ENCODE measurements at regions not wholly inside any gene's neighbourhood (a gene's known extent, or its start where the extent isn't known, plus 50 kb on each side); places are given as distances from the start of the nearest gene placed in this dataset.
A peak's percentile ranks its signal among the peaks of the same experiment; 100 is the strongest.

GRCh38 chr17:62902531-62903220 lies 63.4 kb upstream of the TANC2 start:
- no peak for DNase-seq (ENCODE audit: low read depth)
- no peak for TF ChIP-seq CTCF (IDR thresholded peaks at IDR 0.05; ENCODE audit: insufficient read depth, low read depth, low read length)

GRCh38 chr17:62901544-62901943 lies 64.5 kb upstream of the TANC2 start:
- TF ChIP-seq CTCF (IDR thresholded peaks at IDR 0.05; ENCODE audit: insufficient read depth, low read depth, low read length), result no peak
- DNase-seq (ENCODE audit: low read depth), result no peak
- no peak overlapping the region for H3K4me3 ChIP-seq (ENCODE audit: low read depth, low read length)

More at GRCh38 chr17:62902531-62903220, 63.4 kb upstream of the TANC2 start:
- H3K4me3 ChIP-seq (ENCODE audit: low read depth, low read length), result no peak overlapping the region

GRCh38 chr17:62900096-62900495 lies 65.9 kb upstream of the TANC2 start:
- no peak for DNase-seq (ENCODE audit: low read depth)
- no peak overlapping the region for H3K4me3 ChIP-seq (ENCODE audit: low read depth, low read length)
- no peak for TF ChIP-seq CTCF (IDR thresholded peaks at IDR 0.05; ENCODE audit: insufficient read depth, low read depth, low read length)

- no peak for DNase-seq (ENCODE audit: low read depth)
- TF ChIP-seq CTCF (IDR thresholded peaks at IDR 0.05; ENCODE audit: insufficient read depth, low read depth, low read length), result no peak
These were observed 66.7 kb upstream of the TANC2 start for GRCh38 chr17:62899361-62899760.

GRCh38 chr17:62898239-62898864 lies 67.7 kb upstream of the TANC2 start:
- H3K4me3 ChIP-seq (ENCODE audit: low read depth, low read length), result no peak overlapping the region
- TF ChIP-seq CTCF (IDR thresholded peaks at IDR 0.05; ENCODE audit: insufficient read depth, low read depth, low read length), result no peak
- peak; percentile 43 for DNase-seq (ENCODE audit: low read depth)

More at GRCh38 chr17:62899361-62899760, 66.7 kb upstream of the TANC2 start:
- H3K4me3 ChIP-seq (ENCODE audit: low read depth, low read length), result no peak overlapping the region

GRCh38 chr17:62897706-62898105 lies 68.3 kb upstream of the TANC2 start:
- H3K4me3 ChIP-seq (ENCODE audit: low read depth, low read length), result no peak overlapping the region

More at GRCh38 chr17:62897706-62898105, 68.3 kb upstream of the TANC2 start:
- no peak for DNase-seq (ENCODE audit: low read depth)
- no peak for TF ChIP-seq CTCF (IDR thresholded peaks at IDR 0.05; ENCODE audit: insufficient read depth, low read depth, low read length)
